Loucy (cell line): ENCODE measurements at regions not wholly inside any gene's neighbourhood (a gene's known extent, or its start where the extent isn't known, plus 50 kb on each side); places are given as distances from the start of the nearest gene placed in this dataset.

Experiments used
- H2AFZ ChIP-seq: fragments of 200-600 bp; sonication (generic); 2 replicates; pipeline ENCODE4 v1.6.0; 2016; ENCODE audit warnings: antibody characterized with exemption, mild to moderate bottlenecking, low read length, moderate library complexity
- H3F3A ChIP-seq: fragments of 200-600 bp; 2 replicates; pipeline ENCODE4 v1.6.0; 2016; ENCODE audit warnings: antibody characterized with exemption, low read depth, mild to moderate bottlenecking
- H3K27me3 ChIP-seq: fragments of 200-600 bp; sonication (generic); 2 replicates; pipeline ENCODE4 v1.6.1; 2014; ENCODE audit warnings: low read length, mild to moderate bottlenecking; ENCODE audit not compliant: insufficient read depth, poor library complexity, severe bottlenecking
- H3K36me3 ChIP-seq: fragments of 200-600 bp; sonication (generic); 2 replicates; pipeline ENCODE4 v1.6.1; 2016; ENCODE audit warnings: low read length; ENCODE audit not compliant: insufficient read depth
- H3K4me1 ChIP-seq: fragments of 200-600 bp; sonication (generic); 2 replicates; pipeline ENCODE4 v1.5.1; 2014; ENCODE audit warnings: low read length, mild to moderate bottlenecking; ENCODE audit not compliant: insufficient read depth, poor library complexity, severe bottlenecking
- H3K4me2 ChIP-seq: fragments of 200-600 bp; sonication (generic); 2 replicates; pipeline ENCODE4 v1.6.0; 2014; ENCODE audit warnings: antibody characterized with exemption, low read length, low read depth, mild to moderate bottlenecking; ENCODE audit not compliant: poor library complexity, severe bottlenecking
- H3K4me3 ChIP-seq: fragments of 200-600 bp; sonication (generic); 2 replicates; pipeline ENCODE4 v1.5.1; 2014; ENCODE audit warnings: low read length, mild to moderate bottlenecking, mixed read lengths; ENCODE audit not compliant: poor library complexity, severe bottlenecking
- H3K79me2 ChIP-seq: fragments of 200-600 bp; sonication (generic); 2 replicates; pipeline ENCODE4 v1.6.1; 2014; ENCODE audit warnings: low read length; ENCODE audit not compliant: insufficient read depth
- H3K9ac ChIP-seq: fragments of 200-600 bp; sonication (generic); 2 replicates; pipeline ENCODE4 v1.6.0; 2014; ENCODE audit warnings: mild to moderate bottlenecking, low read depth, low read length, moderate library complexity; ENCODE audit not compliant: poor library complexity, severe bottlenecking
- H3K9me2 ChIP-seq: fragments of 200-600 bp; sonication (generic); replicated peaks from 2 replicates; pipeline ENCODE4 v1.6.1; 2016; ENCODE audit warnings: low read depth, low read length, mixed read lengths
- H3K9me3 ChIP-seq: fragments of 200-600 bp; sonication (generic); 2 replicates; pipeline ENCODE4 v1.6.1; 2014; ENCODE audit warnings: mild to moderate bottlenecking, antibody characterized with exemption, low read length, low read depth; ENCODE audit not compliant: insufficient read depth
- H4K20me1 ChIP-seq: fragments of 200-600 bp; sonication (generic); 2 replicates; pipeline ENCODE4 v1.6.0; 2014; ENCODE audit warnings: antibody characterized with exemption, low read length, mild to moderate bottlenecking; ENCODE audit not compliant: insufficient read depth, poor library complexity, severe bottlenecking
- CTCF ChIP-seq: fragments of 200-600 bp; sonication (generic); conservative IDR thresholded peaks from 2 replicates; pipeline ENCODE4 v1.5.1; 2014; ENCODE audit warnings: mild to moderate bottlenecking, antibody characterized with exemption, low read length
- EZH2phosphoT487 ChIP-seq: fragments of 200-600 bp; IDR thresholded peaks from 2 replicates; pipeline ENCODE4 v1.6.1; 2018; ENCODE audit warnings: antibody characterized with exemption, mild to moderate bottlenecking, moderate library complexity, borderline replicate concordance

GRCh38 chr16:86410081-86410480 is 100.2 kb upstream of the FOXF1 start:
- Histone ChIP-seq H3K9me3 (no peaks in the 10 kb centered on the region; the same call in 1 of the 2 replicates), H3K27me3 (no peaks in the 10 kb centered on the region), H3K9me2 (no peaks in the 10 kb centered on the region), H3K4me1 (no peaks in the 10 kb centered on the region), H3K4me3 (no peak overlapping the region), H3K79me2 (no peaks in the 10 kb centered on the region), H3K36me3 (no peaks in the 10 kb centered on the region), H3K9ac (no peak overlapping the region), H3F3A (no peaks in the 10 kb centered on the region), H4K20me1 (no peaks in the 10 kb centered on the region), H2AFZ (no peak overlapping the region), H3K4me2 (no peak overlapping the region)
- TF ChIP-seq CTCF (no peak), EZH2phosphoT487 (no peak)

GRCh38 chr16:86410529-86410928 is 99.8 kb upstream of the FOXF1 start:
- H3F3A ChIP-seq: no peaks in the 10 kb centered on the region
- no peak overlapping the region for H3K4me3 ChIP-seq
- H2AFZ ChIP-seq: no peak overlapping the region
- H3K4me2 ChIP-seq: no peak overlapping the region
- H3K9me2 ChIP-seq: no peaks in the 10 kb centered on the region
- H3K27me3 ChIP-seq: no peaks in the 10 kb centered on the region
- H4K20me1 ChIP-seq: no peaks in the 10 kb centered on the region
- H3K36me3 ChIP-seq: no peaks in the 10 kb centered on the region
- no peaks in the 10 kb centered on the region for H3K4me1 ChIP-seq
- H3K9me3 ChIP-seq: no peaks in the 10 kb centered on the region; the same call in 1 of the 2 replicates
- H3K9ac ChIP-seq: no peak overlapping the region
- H3K79me2 ChIP-seq: no peaks in the 10 kb centered on the region
- TF ChIP-seq EZH2phosphoT487: no peak
- no peak for TF ChIP-seq CTCF

- H3K9me2 ChIP-seq: no peaks in the 10 kb centered on the region
- H3K4me2 ChIP-seq: no peak overlapping the region
- H2AFZ ChIP-seq: no peak overlapping the region
- no peaks in the 10 kb centered on the region for H4K20me1 ChIP-seq
- no peaks in the 10 kb centered on the region for H3K36me3 ChIP-seq
- H3K9me3 ChIP-seq: no peaks in the 10 kb centered on the region; the same call in 1 of the 2 replicates
- H3K9ac ChIP-seq: no peak overlapping the region
- no peaks in the 10 kb centered on the region for H3K79me2 ChIP-seq
- H3K4me1 ChIP-seq: no peaks in the 10 kb centered on the region
- H3F3A ChIP-seq: no peaks in the 10 kb centered on the region
- H3K27me3 ChIP-seq: no peaks in the 10 kb centered on the region
- TF ChIP-seq CTCF (no peak), EZH2phosphoT487 (no peak)
- no peak overlapping the region for H3K4me3 ChIP-seq
Measured at GRCh38 chr16:86411897-86412296, 98.4 kb upstream of the FOXF1 start.
